ENCODE measurements at regions not wholly inside any gene's neighbourhood (a gene's known extent, or its start where the extent isn't known, plus 50 kb on each side); places are given as distances from the start of the nearest gene placed in this dataset.

DNA sequence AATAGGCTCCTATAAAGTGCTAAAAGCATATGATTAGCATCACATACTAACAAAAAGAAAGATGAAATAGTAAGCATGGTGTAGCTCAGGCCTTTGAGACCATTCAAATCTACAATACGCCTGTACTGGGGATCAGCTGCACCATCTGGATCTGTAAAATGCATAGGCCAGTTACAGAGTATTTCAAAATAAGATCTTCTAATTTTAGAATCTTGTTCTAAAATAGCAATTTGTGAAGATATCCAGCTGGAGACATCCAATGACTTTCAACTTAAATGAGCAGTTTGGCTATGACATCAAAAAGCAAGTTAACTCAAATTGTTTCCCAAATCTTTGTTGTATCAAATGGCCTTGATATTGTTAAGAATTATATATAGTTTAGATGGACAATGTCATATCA is 386.3 kb downstream of the MRPS30 start:
- TF ChIP-seq EZH2 (IDR thresholded peaks at IDR 0.05; ENCODE audit: insufficient read depth, low read length), result no peak
- TF ChIP-seq, protein P1, sequence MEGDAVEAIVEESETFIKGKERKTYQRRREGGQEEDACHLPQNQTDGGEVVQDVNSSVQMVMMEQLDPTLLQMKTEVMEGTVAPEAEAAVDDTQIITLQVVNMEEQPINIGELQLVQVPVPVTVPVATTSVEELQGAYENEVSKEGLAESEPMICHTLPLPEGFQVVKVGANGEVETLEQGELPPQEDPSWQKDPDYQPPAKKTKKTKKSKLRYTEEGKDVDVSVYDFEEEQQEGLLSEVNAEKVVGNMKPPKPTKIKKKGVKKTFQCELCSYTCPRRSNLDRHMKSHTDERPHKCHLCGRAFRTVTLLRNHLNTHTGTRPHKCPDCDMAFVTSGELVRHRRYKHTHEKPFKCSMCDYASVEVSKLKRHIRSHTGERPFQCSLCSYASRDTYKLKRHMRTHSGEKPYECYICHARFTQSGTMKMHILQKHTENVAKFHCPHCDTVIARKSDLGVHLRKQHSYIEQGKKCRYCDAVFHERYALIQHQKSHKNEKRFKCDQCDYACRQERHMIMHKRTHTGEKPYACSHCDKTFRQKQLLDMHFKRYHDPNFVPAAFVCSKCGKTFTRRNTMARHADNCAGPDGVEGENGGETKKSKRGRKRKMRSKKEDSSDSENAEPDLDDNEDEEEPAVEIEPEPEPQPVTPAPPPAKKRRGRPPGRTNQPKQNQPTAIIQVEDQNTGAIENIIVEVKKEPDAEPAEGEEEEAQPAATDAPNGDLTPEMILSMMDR (IDR thresholded peaks at IDR 0.05; ENCODE audit: insufficient read depth, low read depth, low read length), result no peak

Measured in astrocyte (in vitro differentiated cells and primary cell).